Ovary (tissue), 3 donors: ENCODE measurements at regions not wholly inside any gene's neighbourhood (a gene's known extent, or its start where the extent isn't known, plus 50 kb on each side); places are given as distances from the start of the nearest gene placed in this dataset.

Experiments
- CTCF ChIP-seq, 3 donors: fragments of 450-650 bp in 2 of 3; fragments of 200-600 bp in 1 of 3; IDR thresholded peaks; one replicate each; pipeline versions ENCODE4 v1.5.1 to v1.8.0; 2016 to 2022; ENCODE audit warnings: antibody characterized with exemption in 3 of 3, mild to moderate bottlenecking in 1 of 3
- POLR2A ChIP-seq: fragments of 450-650 bp; IDR thresholded peaks from one replicate; pipeline ENCODE4 v1.6.1; 2017; ENCODE audit warnings: antibody characterized with exemption, mild to moderate bottlenecking, moderate library complexity
- donor health status: DM: no; HTN: no; CAD: no.

- TF ChIP-seq CTCF (IDR thresholded peaks at IDR 0.05) (no peak), POLR2A (no peak)
Observed at GRCh38 chr3:181567311-181568075, 144.2 kb upstream of the SOX2 start.
